Smooth muscle cell (in vitro differentiated cells): ENCODE measurements at regions not wholly inside any gene's neighbourhood (a gene's known extent, or its start where the extent isn't known, plus 50 kb on each side); places are given as distances from the start of the nearest gene placed in this dataset.
"Not testable (repeated sequence)": the region's sequence is repeated elsewhere in the genome, so short reads cannot be mapped to it uniquely, and the experiment has no call there.

ENCODE experiments used
- DNase-seq: peaks from one replicate; lab custom pipeline; 2025; ENCODE audit not compliant: unreplicated experiment; lab: John Stamatoyannopoulos, UW
- H2AFZ ChIP-seq: fragments of 200-600 bp; sonication (generic); 2 replicates; pipeline ENCODE4 v1.6.0; 2016; ENCODE audit warnings: antibody characterized with exemption, low read depth, mild to moderate bottlenecking
- H3F3A ChIP-seq: fragments of 200-600 bp; sonication (generic); 2 replicates; pipeline ENCODE4 v1.6.0; 2017; ENCODE audit warnings: antibody characterized with exemption, low read depth
- H3K27ac ChIP-seq: fragments of 200-600 bp; sonication (generic); 2 replicates; pipeline ENCODE4 v1.5.1; 2016; ENCODE audit warnings: low read depth, mild to moderate bottlenecking
- H3K27me3 ChIP-seq: fragments of 200-600 bp; sonication (generic); 2 replicates; pipeline ENCODE4 v1.6.1; 2016; ENCODE audit warnings: low read depth, mild to moderate bottlenecking
- H3K36me3 ChIP-seq: fragments of 200-600 bp; sonication (generic); 2 replicates; pipeline ENCODE4 v1.5.1; 2016; ENCODE audit warnings: low read depth
- H3K4me1 ChIP-seq: fragments of 200-600 bp; sonication (generic); 2 replicates; pipeline ENCODE4 v1.5.1; 2016; ENCODE audit warnings: low read depth
- H3K4me2 ChIP-seq: fragments of 200-600 bp; sonication (generic); 2 replicates; pipeline ENCODE4 v1.6.0; 2016; ENCODE audit warnings: mild to moderate bottlenecking
- H3K4me3 ChIP-seq: fragments of 200-600 bp; sonication (generic); 2 replicates; pipeline ENCODE4 v1.5.1; 2016; ENCODE audit warnings: mild to moderate bottlenecking
- H3K79me2 ChIP-seq: fragments of 200-600 bp; sonication (generic); 2 replicates; pipeline ENCODE4 v1.6.0; 2016; ENCODE audit warnings: low read depth, mild to moderate bottlenecking
- H3K9ac ChIP-seq: fragments of 200-600 bp; sonication (generic); 2 replicates; pipeline ENCODE4 v1.6.0; 2016; ENCODE audit warnings: low read depth
- H3K9me3 ChIP-seq: fragments of 200-600 bp; sonication (generic); replicated peaks from 2 replicates; pipeline ENCODE4 v1.5.1; 2016; ENCODE audit warnings: low read depth
- H4K20me1 ChIP-seq: fragments of 200-600 bp; sonication (generic); 2 replicates; pipeline ENCODE4 v1.6.0; 2016; ENCODE audit warnings: low read depth
- CTCF ChIP-seq: fragments of 200-600 bp; sonication (generic); IDR thresholded peaks from 2 replicates; pipeline ENCODE4 v1.5.1; 2017; ENCODE audit warnings: borderline replicate concordance, mild to moderate bottlenecking, antibody characterized with exemption; ENCODE audit not compliant: insufficient read depth, poor library complexity, severe bottlenecking
- WGBS: methylation state at CpG from one replicate; pipeline ENCODE4 v1.1.7; 2016; ENCODE audit warnings: low lambda C conversion rate; 5-methylcytosine and 5-hydroxymethylcytosine counted together

- Histone ChIP-seq H3K27me3 (no peaks in the 10 kb centered on the region), H3K36me3 (no peaks in the 10 kb centered on the region), H3K4me2 (no peak overlapping the region), H3K27ac (no peak overlapping the region), H2AFZ (no peak overlapping the region), H3F3A (no peaks in the 10 kb centered on the region), H3K4me1 (no peaks in the 10 kb centered on the region), H3K79me2 (no peaks in the 10 kb centered on the region), H3K4me3 (no peak overlapping the region), H3K9ac (no peak overlapping the region), H4K20me1 (no peaks in the 10 kb centered on the region), H3K9me3 (no peaks in the 10 kb centered on the region)
- TF ChIP-seq CTCF, result no peak
- WGBS, result 84% methylated on average over 16 of the region's 16 CpGs
- no peak for DNase-seq
These were observed 55.7 kb upstream of the RASD2 start for GRCh38 chr22:35484651-35485556.

- Histone ChIP-seq H3K4me3 (no peak overlapping the region), H3K27ac (no peak overlapping the region), H3K4me2 (no peak overlapping the region), H3K9me3 (no peaks in the 10 kb centered on the region), H3K9ac (no peak overlapping the region), H4K20me1 (no peaks in the 10 kb centered on the region), H3K4me1 (no peaks in the 10 kb centered on the region), H3K36me3 (no peaks in the 10 kb centered on the region), H3K27me3 (no peaks in the 10 kb centered on the region), H2AFZ (no peak overlapping the region), H3K79me2 (no peaks in the 10 kb centered on the region), H3F3A (no peaks in the 10 kb centered on the region)
- TF ChIP-seq CTCF, result no peak
- DNase-seq, result no peak
- WGBS, result 89% methylated on average over 11 of the region's 11 CpGs
These were observed 54.5 kb upstream of the RASD2 start for GRCh38 chr22:35486116-35486631.

GRCh38 chr22:35487623-35488022 is 53.0 kb upstream of the RASD2 start:
- H3K9me3 ChIP-seq, H3K27me3 ChIP-seq, DNase-seq, H3K36me3 ChIP-seq, H2AFZ ChIP-seq, H3K4me1 ChIP-seq, H3F3A ChIP-seq, H3K79me2 ChIP-seq, H3K4me3 ChIP-seq, H3K9ac ChIP-seq, H3K27ac ChIP-seq, H3K4me2 ChIP-seq, H4K20me1 ChIP-seq: not testable (repeated sequence)
- 100% methylated on average over 1 of the region's 1 CpG for WGBS

- 70% methylated on average over 3 of the region's 3 CpGs for WGBS
- Histone ChIP-seq H3K27me3 (no peaks in the 10 kb centered on the region), H3F3A (no peaks in the 10 kb centered on the region), H3K4me1 (no peaks in the 10 kb centered on the region), H3K27ac (no peak overlapping the region), H3K4me2 (no peak overlapping the region), H4K20me1 (no peaks in the 10 kb centered on the region), H3K9ac (no peak overlapping the region), H3K79me2 (no peaks in the 10 kb centered on the region), H3K36me3 (no peaks in the 10 kb centered on the region), H3K4me3 (no peak overlapping the region), H3K9me3 (no peaks in the 10 kb centered on the region), H2AFZ (no peak overlapping the region)
- no peak for DNase-seq
- no peak for TF ChIP-seq CTCF
These were observed 52.1 kb upstream of the RASD2 start for GRCh38 chr22:35488513-35488912.
